Mesendoderm (in vitro differentiated cells): ENCODE measurements at regions not wholly inside any gene's neighbourhood (a gene's known extent, or its start where the extent isn't known, plus 50 kb on each side); places are given as distances from the start of the nearest gene placed in this dataset.

Experiments used
- DNase-seq: peaks from one replicate; pipeline ENCODE4 v3.0.0; 2013
- H2AK5ac ChIP-seq: 2 replicates; pipeline ENCODE4 v1.6.1; 2013; ENCODE audit warnings: low read length, inconsistent platforms
- H2BK120ac ChIP-seq: 2 replicates; pipeline ENCODE4 v1.6.1; 2013; ENCODE audit warnings: low read depth, mild to moderate bottlenecking, low read length, moderate library complexity, mixed read lengths
- H2BK15ac ChIP-seq: replicated peaks from 2 replicates; pipeline ENCODE4 v1.6.1; 2013; ENCODE audit warnings: low read depth, mild to moderate bottlenecking, moderate library complexity
- H2BK5ac ChIP-seq: 2 replicates; pipeline ENCODE4 v1.6.1; 2013; ENCODE audit warnings: low read length, inconsistent platforms
- H3K18ac ChIP-seq: 2 replicates; pipeline ENCODE4 v1.6.1; 2013; ENCODE audit warnings: mild to moderate bottlenecking, low read length, mixed read lengths
- H3K23ac ChIP-seq: one replicate; pipeline ENCODE4 v1.6.1; 2013; ENCODE audit warnings: low read length
- H3K27ac ChIP-seq: 2 replicates; pipeline ENCODE4 v1.5.1; 2013; ENCODE audit warnings: low read depth, mild to moderate bottlenecking, inconsistent platforms, low read length, moderate library complexity
- H3K27me3 ChIP-seq: 2 replicates; pipeline ENCODE4 v1.6.1; 2013; ENCODE audit warnings: low read length, control low read depth, mild to moderate bottlenecking, inconsistent platforms; ENCODE audit not compliant: insufficient read depth, poor library complexity
- H3K36me3 ChIP-seq: 2 replicates; pipeline ENCODE4 v1.6.1; 2013; ENCODE audit warnings: low read length, inconsistent platforms; ENCODE audit not compliant: control insufficient read depth, insufficient read depth
- H3K4ac ChIP-seq: one replicate; pipeline ENCODE4 v1.6.1; 2013; ENCODE audit warnings: low read depth, mild to moderate bottlenecking, low read length, moderate library complexity
- H3K4me1 ChIP-seq: 2 replicates; pipeline ENCODE4 v1.6.1; 2013; ENCODE audit warnings: low read depth, low read length, inconsistent platforms; ENCODE audit not compliant: control insufficient read depth
- H3K4me2 ChIP-seq: 2 replicates; pipeline ENCODE4 v1.6.1; 2013; ENCODE audit warnings: low read length
- H3K4me3 ChIP-seq: 2 replicates; pipeline ENCODE4 v1.5.1; 2013; ENCODE audit warnings: mild to moderate bottlenecking, low read length
- H3K56ac ChIP-seq: one replicate; pipeline ENCODE4 v1.6.1; 2013; ENCODE audit warnings: low read length
- H3K79me1 ChIP-seq: 2 replicates; pipeline ENCODE4 v1.6.1; 2013; ENCODE audit warnings: low read length, inconsistent platforms
- H3K79me2 ChIP-seq: 2 replicates; pipeline ENCODE4 v1.6.1; 2013; ENCODE audit warnings: mild to moderate bottlenecking, low read length; ENCODE audit not compliant: control insufficient read depth, insufficient read depth
- H3K9ac ChIP-seq: 2 replicates; pipeline ENCODE4 v1.6.1; 2013; ENCODE audit warnings: low read length, inconsistent platforms
- H4K5ac ChIP-seq: one replicate; pipeline ENCODE4 v1.6.1; 2013; ENCODE audit warnings: low read length
- H4K8ac ChIP-seq: one replicate; pipeline ENCODE4 v1.6.1; 2013; ENCODE audit warnings: low read depth, mild to moderate bottlenecking, control low read depth, low read length, moderate library complexity
- WGBS: extraction: QIAGEN DNeasy Blood & Tissue Kit; methylation state at CpG from one replicate; pipeline ENCODE4 v1.1.7; 2013; ENCODE audit warnings: low lambda C conversion rate, missing lambda C conversion rate; ENCODE audit not compliant: insufficient coverage; ENCODE audit errors: extremely low coverage; 5-methylcytosine and 5-hydroxymethylcytosine counted together

- no peak overlapping the region for H2BK15ac ChIP-seq
- no peaks in the 10 kb centered on the region for H3K27me3 ChIP-seq
- no peaks in the 10 kb centered on the region for H3K36me3 ChIP-seq
- H3K56ac ChIP-seq = no peak overlapping the region
- H3K79me2 ChIP-seq = no peaks in the 10 kb centered on the region
- H3K27ac ChIP-seq = no peak overlapping the region
- H4K5ac ChIP-seq = no peak overlapping the region
- H3K18ac ChIP-seq = no peak overlapping the region
- H3K9ac ChIP-seq = no peak overlapping the region
- WGBS = no CpG with 5 or more reads among the region's 16 CpGs
- DNase-seq = no peak
- no peak overlapping the region for H2BK120ac ChIP-seq
- H4K8ac ChIP-seq = no peak overlapping the region
- no peaks in the 10 kb centered on the region for H3K4me1 ChIP-seq
- H2AK5ac ChIP-seq = no peak overlapping the region
- H3K23ac ChIP-seq = no peak overlapping the region
- no peak overlapping the region for H3K4me2 ChIP-seq
- no peak overlapping the region for H2BK5ac ChIP-seq
- H3K79me1 ChIP-seq = no peaks in the 10 kb centered on the region
- H3K4me3 ChIP-seq = no peak overlapping the region
- no peak overlapping the region for H3K4ac ChIP-seq
Observed at GRCh38 chr1:5750186-5751162, 241.8 kb downstream of the NPHP4 start.

- H3K23ac ChIP-seq = no peak overlapping the region
- H3K4ac ChIP-seq = no peak overlapping the region
- H2BK120ac ChIP-seq = no peak overlapping the region
- H3K79me2 ChIP-seq = no peaks in the 10 kb centered on the region
- H3K56ac ChIP-seq = no peak overlapping the region
- H3K9ac ChIP-seq = no peak overlapping the region
- H3K27me3 ChIP-seq = no peaks in the 10 kb centered on the region
- H3K79me1 ChIP-seq = no peaks in the 10 kb centered on the region
- no CpG with 5 or more reads among the region's 26 CpGs for WGBS
- no peak overlapping the region for H3K18ac ChIP-seq
- H3K27ac ChIP-seq = no peak overlapping the region
- no peak for DNase-seq
- no peaks in the 10 kb centered on the region for H3K36me3 ChIP-seq
- no peak overlapping the region for H3K4me2 ChIP-seq
- no peak overlapping the region for H2BK15ac ChIP-seq
- H3K4me1 ChIP-seq = no peaks in the 10 kb centered on the region
- H2AK5ac ChIP-seq = no peak overlapping the region
- no peak overlapping the region for H4K5ac ChIP-seq
- no peak overlapping the region for H2BK5ac ChIP-seq
- no peak overlapping the region for H3K4me3 ChIP-seq
- no peak overlapping the region for H4K8ac ChIP-seq
Observed at GRCh38 chr1:5748286-5749225, 243.7 kb downstream of the NPHP4 start.

- H3K4me2 ChIP-seq = no peak overlapping the region
- no peak overlapping the region for H3K4me3 ChIP-seq
- no peak overlapping the region for H3K18ac ChIP-seq
- H2BK15ac ChIP-seq = no peak overlapping the region
- H4K5ac ChIP-seq = no peak overlapping the region
- no peak overlapping the region for H3K56ac ChIP-seq
- H3K27me3 ChIP-seq = no peaks in the 10 kb centered on the region
- H3K79me2 ChIP-seq = no peaks in the 10 kb centered on the region
- H3K27ac ChIP-seq = no peak overlapping the region
- no peaks in the 10 kb centered on the region for H3K79me1 ChIP-seq
- H4K8ac ChIP-seq = no peak overlapping the region
- no peak overlapping the region for H3K23ac ChIP-seq
- H3K4ac ChIP-seq = no peak overlapping the region
- no peak overlapping the region for H2AK5ac ChIP-seq
- no peaks in the 10 kb centered on the region for H3K4me1 ChIP-seq
- H2BK5ac ChIP-seq = no peak overlapping the region
- no peaks in the 10 kb centered on the region for H3K36me3 ChIP-seq
- H3K9ac ChIP-seq = no peak overlapping the region
- peak; percentile 41 for DNase-seq
- no peak overlapping the region for H2BK120ac ChIP-seq
- no CpG with 5 or more reads among the region's 13 CpGs for whole genome bisulfite sequencing
Observed at GRCh38 chr1:5747426-5748285, 244.6 kb downstream of the NPHP4 start.

- no peak overlapping the region for H2BK15ac ChIP-seq
- no peak overlapping the region for H3K4me3 ChIP-seq
- no peak overlapping the region for H3K4ac ChIP-seq
- no peak overlapping the region for H3K18ac ChIP-seq
- H2BK120ac ChIP-seq = no peak overlapping the region
- H4K5ac ChIP-seq = no peak overlapping the region
- H3K27me3 ChIP-seq = no peaks in the 10 kb centered on the region
- H3K79me1 ChIP-seq = no peaks in the 10 kb centered on the region
- H3K79me2 ChIP-seq = no peaks in the 10 kb centered on the region
- no peaks in the 10 kb centered on the region for H3K4me1 ChIP-seq
- no peak overlapping the region for H3K9ac ChIP-seq
- WGBS = no CpG with 5 or more reads among the region's 15 CpGs
- H3K56ac ChIP-seq = no peak overlapping the region
- no peak for DNase-seq
- no peak overlapping the region for H2AK5ac ChIP-seq
- no peaks in the 10 kb centered on the region for H3K36me3 ChIP-seq
- no peak overlapping the region for H2BK5ac ChIP-seq
- no peak overlapping the region for H4K8ac ChIP-seq
- no peak overlapping the region for H3K4me2 ChIP-seq
- H3K27ac ChIP-seq = no peak overlapping the region
- no peak overlapping the region for H3K23ac ChIP-seq
Observed at GRCh38 chr1:5746611-5747425, 245.4 kb downstream of the NPHP4 start.
